ENCODE measurements at regions not wholly inside any gene's neighbourhood (a gene's known extent, or its start where the extent isn't known, plus 50 kb on each side); places are given as distances from the start of the nearest gene placed in this dataset.

GRCh38 chr2:18677280-18677679 lies 87.9 kb upstream of the NT5C1B start:
- ChIA-PET CTCF (interaction anchor here (0.6 kb wide), 1 partner anchor 1796 kb away, joined by 3 read pairs; no protein-coding TSS in a partner anchor), POLR2A (no interaction called here)
- H3K4me1 ChIP-seq (ENCODE audit: control insufficient read depth, insufficient read depth, low read length): no peaks in the 10 kb centered on the region
- H3K9me3 ChIP-seq (ENCODE audit: control insufficient read depth, insufficient read depth, low read depth, low read length): no peaks in the 10 kb centered on the region
- no peak overlapping the region for H3K4me3 ChIP-seq (ENCODE audit: low read depth, low read length)
- no peaks in the 10 kb centered on the region for H3K36me3 ChIP-seq (ENCODE audit: control insufficient read depth in 2 of 2, insufficient read depth in 1 of 2, low read length in 2 of 2)
- H3K27ac ChIP-seq (ENCODE audit: extremely low read depth, low read depth, low read length): no peak overlapping the region
- TF ChIP-seq ZNF140 (tag by site-specific recombination; IDR thresholded peaks at IDR 0.05) (no peak), ZNF843 (tag by site-specific recombination; IDR thresholded peaks at IDR 0.05) (no peak), ZNF544 (tag by site-specific recombination; IDR thresholded peaks at IDR 0.05) (no peak), SP7 (tag by site-specific recombination; IDR thresholded peaks at IDR 0.05) (no peak), ZNF132 (tag by site-specific recombination; IDR thresholded peaks at IDR 0.05; ENCODE audit: borderline replicate concordance) (no peak), ZNF239 (tag by site-specific recombination; IDR thresholded peaks at IDR 0.05) (no peak), ZNF514 (tag by site-specific recombination; IDR thresholded peaks at IDR 0.05) (no peak), ZNF266 (tag by site-specific recombination; IDR thresholded peaks at IDR 0.05; ENCODE audit: low read depth) (no peak), SP3 (tag by site-specific recombination; IDR thresholded peaks at IDR 0.05) (no peak), ZNF837 (tag by site-specific recombination; IDR thresholded peaks at IDR 0.05) (no peak), ZNF394 (tag by site-specific recombination; IDR thresholded peaks at IDR 0.05; ENCODE audit: borderline replicate concordance) (no peak), FEZF1 (tag by site-specific recombination; IDR thresholded peaks at IDR 0.05) (no peak), ZNF16 (tag by site-specific recombination; IDR thresholded peaks at IDR 0.05; ENCODE audit: low read depth) (no peak), ZNF510 (tag by site-specific recombination; IDR thresholded peaks at IDR 0.05; ENCODE audit: insufficient replicate concordance) (no peak), ZBTB7A (tag by site-specific recombination; IDR thresholded peaks at IDR 0.05; ENCODE audit: low read depth) (no peak), OSR2 (tag by site-specific recombination; IDR thresholded peaks at IDR 0.05) (no peak)
- TF ChIP-seq, protein P1, sequence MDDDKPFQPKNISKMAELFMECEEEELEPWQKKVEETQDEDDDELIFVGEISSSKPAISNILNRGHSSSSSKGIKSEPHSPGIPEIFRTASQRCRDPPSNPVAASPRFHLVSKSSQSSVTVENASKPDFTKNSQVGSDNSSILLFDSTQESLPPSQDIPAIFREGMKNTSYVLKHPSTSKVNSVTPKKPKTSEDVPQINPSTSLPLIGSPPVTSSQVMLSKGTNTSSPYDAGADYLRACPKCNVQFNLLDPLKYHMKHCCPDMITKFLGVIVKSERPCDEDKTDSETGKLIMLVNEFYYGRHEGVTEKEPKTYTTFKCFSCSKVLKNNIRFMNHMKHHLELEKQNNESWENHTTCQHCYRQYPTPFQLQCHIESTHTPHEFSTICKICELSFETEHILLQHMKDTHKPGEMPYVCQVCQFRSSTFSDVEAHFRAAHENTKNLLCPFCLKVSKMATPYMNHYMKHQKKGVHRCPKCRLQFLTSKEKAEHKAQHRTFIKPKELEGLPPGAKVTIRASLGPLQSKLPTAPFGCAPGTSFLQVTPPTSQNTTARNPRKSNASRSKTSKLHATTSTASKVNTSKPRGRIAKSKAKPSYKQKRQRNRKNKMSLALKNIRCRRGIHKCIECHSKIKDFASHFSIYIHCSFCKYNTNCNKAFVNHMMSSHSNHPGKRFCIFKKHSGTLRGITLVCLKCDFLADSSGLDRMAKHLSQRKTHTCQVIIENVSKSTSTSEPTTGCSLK (tag by site-specific recombination; IDR thresholded peaks at IDR 0.05): no peak
- TF ChIP-seq, protein P2, sequence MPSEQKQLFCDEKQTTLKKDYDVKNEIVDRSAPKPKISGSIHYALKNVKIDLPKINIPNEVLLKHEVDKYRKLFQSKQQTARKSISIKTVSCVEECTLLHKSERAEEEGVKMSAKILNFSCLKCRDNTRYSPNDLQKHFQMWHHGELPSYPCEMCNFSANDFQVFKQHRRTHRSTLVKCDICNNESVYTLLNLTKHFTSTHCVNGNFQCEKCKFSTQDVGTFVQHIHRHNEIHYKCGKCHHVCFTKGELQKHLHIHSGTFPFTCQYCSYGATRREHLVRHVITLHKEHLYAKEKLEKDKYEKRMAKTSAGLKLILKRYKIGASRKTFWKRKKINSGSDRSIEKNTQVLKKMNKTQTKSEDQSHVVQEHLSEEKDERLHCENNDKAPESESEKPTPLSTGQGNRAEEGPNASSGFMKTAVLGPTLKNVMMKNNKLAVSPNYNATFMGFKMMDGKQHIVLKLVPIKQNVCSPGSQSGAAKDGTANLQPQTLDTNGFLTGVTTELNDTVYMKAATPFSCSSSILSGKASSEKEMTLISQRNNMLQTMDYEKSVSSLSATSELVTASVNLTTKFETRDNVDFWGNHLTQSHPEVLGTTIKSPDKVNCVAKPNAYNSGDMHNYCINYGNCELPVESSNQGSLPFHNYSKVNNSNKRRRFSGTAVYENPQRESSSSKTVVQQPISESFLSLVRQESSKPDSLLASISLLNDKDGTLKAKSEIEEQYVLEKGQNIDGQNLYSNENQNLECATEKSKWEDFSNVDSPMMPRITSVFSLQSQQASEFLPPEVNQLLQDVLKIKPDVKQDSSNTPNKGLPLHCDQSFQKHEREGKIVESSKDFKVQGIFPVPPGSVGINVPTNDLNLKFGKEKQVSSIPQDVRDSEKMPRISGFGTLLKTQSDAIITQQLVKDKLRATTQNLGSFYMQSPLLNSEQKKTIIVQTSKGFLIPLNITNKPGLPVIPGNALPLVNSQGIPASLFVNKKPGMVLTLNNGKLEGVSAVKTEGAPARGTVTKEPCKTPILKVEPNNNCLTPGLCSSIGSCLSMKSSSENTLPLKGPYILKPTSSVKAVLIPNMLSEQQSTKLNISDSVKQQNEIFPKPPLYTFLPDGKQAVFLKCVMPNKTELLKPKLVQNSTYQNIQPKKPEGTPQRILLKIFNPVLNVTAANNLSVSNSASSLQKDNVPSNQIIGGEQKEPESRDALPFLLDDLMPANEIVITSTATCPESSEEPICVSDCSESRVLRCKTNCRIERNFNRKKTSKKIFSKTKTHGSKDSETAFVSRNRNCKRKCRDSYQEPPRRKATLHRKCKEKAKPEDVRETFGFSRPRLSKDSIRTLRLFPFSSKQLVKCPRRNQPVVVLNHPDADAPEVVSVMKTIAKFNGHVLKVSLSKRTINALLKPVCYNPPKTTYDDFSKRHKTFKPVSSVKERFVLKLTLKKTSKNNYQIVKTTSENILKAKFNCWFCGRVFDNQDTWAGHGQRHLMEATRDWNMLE (tag by site-specific recombination; conservative IDR thresholded peaks at IDR 0.05; ENCODE audit: low read depth): no peak
- TF ChIP-seq, protein P3, sequence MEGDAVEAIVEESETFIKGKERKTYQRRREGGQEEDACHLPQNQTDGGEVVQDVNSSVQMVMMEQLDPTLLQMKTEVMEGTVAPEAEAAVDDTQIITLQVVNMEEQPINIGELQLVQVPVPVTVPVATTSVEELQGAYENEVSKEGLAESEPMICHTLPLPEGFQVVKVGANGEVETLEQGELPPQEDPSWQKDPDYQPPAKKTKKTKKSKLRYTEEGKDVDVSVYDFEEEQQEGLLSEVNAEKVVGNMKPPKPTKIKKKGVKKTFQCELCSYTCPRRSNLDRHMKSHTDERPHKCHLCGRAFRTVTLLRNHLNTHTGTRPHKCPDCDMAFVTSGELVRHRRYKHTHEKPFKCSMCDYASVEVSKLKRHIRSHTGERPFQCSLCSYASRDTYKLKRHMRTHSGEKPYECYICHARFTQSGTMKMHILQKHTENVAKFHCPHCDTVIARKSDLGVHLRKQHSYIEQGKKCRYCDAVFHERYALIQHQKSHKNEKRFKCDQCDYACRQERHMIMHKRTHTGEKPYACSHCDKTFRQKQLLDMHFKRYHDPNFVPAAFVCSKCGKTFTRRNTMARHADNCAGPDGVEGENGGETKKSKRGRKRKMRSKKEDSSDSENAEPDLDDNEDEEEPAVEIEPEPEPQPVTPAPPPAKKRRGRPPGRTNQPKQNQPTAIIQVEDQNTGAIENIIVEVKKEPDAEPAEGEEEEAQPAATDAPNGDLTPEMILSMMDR (tag by site-specific recombination; IDR thresholded peaks at IDR 0.05): no peak

All from HEK293 (cell line).